Globus pallidus (tissue), 1 donor: ENCODE measurements at regions not wholly inside any gene's neighbourhood (a gene's known extent, or its start where the extent isn't known, plus 50 kb on each side); places are given as distances from the start of the nearest gene placed in this dataset.

Source experiments
- DNase-seq: peaks from one replicate; pipeline ENCODE4 v3.0.0-alpha.2; 2015; ENCODE audit warnings: low spot score

GRCh38 chr15:70556151-70556741 is 207.1 kb downstream of the UACA start:
- no peak for DNase-seq

DNA sequence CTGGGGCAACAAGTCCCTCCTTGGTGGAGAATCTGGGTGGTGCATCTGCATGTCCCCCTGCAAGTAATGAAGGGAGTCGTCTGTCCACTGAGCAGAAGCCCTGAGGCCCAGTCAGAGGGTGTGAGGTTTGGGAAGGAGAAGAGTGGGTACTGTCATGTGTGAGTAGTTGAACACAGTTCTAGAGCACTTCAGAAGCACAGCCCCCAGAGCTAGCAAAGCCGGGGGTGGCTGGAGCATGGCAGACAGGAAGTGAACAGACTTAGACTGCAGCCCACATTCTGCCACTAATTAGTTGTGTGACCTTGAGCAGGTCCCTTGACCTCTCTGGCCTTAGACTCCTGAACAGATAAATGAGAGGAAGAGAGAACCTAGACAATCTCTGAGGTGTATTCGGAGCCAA is 207.6 kb downstream of the UACA start:
- DNase-seq: no peak

DNA sequence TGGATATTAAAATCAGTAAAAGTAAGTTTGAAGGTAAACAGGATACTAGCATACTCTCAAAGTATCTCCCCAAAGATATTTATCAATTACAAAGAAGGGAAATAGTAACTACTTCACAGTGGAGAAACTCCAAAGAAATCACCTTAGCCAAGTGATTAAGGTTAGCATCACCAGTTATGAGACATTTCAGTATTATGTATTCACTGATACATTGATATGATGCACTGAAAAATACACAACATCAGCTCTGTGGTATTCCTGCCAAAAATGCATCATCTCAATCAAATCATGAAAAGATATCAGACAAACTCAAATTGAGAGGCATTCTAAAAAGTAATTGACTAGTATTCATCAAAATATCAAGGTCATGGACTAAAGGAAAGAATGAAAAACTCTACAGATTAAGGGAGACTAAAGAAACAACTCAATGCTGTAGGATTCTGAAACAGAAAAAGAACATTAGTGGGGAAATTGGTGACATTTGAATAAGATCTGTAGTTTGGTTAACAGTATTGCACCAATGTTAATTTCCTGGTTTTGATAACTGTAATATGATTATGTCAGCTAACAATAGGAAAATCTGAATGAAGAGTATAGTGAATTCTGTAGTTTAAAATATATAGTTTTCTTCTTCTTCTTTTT is 215.4 kb downstream of the UACA start:
- DNase-seq: no peak

DNA sequence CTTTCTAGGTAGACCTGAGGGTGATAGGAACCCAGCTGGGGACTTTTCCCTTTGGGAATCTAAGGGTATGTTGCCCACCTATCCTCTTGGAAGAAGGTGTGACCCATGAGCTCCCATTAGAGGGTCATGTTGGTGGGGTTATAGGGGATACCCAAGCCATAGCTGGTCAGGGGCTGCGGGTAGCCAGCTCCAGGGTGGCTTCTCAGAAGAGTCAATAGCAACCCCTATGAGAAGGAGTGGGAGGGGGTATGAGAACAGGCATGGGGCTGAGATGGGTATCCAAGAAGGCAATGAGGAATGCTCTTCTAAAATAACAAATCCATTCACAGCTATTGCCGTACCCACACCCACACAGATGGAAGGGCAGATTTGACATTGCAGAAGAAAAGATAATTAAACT is 217.8 kb downstream of the UACA start:
- no peak for DNase-seq

DNA sequence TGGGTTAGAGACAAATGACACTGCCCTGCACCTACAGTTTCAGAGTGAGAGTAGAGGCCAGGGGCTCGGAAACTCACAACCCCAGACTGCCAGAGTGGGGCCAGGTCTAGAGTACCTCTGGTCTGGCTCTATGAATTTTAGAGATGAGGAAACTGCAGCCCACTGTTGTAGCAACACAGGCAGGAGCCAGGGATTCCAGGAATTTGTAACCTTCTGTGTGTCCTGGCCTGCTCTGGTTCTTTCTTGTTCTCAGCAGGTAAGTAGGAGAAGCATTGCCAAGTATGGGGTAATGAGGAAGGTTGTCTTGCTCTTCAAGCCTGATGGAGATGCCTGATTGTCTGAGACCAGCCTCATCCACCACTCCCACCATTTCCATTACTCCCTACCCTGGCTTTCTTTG is 221.8 kb downstream of the UACA start:
- no peak for DNase-seq

- no peak for DNase-seq
Observed at GRCh38 chr15:70539912-70540530, 223.3 kb downstream of the UACA start.

DNA sequence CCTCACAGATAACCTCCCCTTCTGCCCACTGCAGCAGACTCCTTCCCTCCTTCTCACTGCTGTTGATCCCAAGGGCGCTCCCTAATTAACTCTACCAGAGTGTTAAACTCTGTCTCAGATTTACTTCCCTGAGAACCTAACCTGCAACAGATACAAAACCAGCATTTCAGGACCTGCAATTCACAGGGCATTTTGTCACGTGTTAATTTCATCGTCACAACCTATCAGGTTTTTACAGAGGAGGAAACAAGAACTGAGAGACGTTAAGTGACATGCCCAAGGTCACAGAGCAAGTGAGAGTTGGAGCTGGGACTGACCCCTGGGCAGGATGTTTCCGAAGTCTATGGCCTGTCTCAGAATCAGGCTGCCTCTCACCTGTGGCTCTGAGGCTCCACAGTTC is 223.9 kb downstream of the UACA start:
- no peak for DNase-seq

GRCh38 chr15:70538278-70538677 is 225.1 kb downstream of the UACA start:
- no peak for DNase-seq

DNA sequence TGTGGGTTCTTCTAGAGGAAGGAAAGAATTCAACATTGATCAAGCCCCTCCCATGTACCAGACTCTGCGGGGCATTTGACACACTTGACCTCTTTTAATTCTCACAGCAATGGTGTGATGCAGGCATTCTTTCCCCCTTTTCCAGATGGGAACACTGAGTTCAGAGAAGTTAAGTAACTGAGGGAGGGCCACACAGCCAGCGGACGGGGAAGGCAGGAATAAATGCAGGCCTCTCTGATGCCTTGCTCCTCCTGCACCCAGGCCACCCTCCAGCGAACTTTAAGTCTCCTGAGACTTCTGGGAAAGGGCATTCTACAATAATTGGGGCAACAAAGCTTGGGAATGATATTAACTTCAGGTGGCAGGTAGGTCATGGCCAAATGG is 227.4 kb downstream of the UACA start:
- no peak for DNase-seq

DNA sequence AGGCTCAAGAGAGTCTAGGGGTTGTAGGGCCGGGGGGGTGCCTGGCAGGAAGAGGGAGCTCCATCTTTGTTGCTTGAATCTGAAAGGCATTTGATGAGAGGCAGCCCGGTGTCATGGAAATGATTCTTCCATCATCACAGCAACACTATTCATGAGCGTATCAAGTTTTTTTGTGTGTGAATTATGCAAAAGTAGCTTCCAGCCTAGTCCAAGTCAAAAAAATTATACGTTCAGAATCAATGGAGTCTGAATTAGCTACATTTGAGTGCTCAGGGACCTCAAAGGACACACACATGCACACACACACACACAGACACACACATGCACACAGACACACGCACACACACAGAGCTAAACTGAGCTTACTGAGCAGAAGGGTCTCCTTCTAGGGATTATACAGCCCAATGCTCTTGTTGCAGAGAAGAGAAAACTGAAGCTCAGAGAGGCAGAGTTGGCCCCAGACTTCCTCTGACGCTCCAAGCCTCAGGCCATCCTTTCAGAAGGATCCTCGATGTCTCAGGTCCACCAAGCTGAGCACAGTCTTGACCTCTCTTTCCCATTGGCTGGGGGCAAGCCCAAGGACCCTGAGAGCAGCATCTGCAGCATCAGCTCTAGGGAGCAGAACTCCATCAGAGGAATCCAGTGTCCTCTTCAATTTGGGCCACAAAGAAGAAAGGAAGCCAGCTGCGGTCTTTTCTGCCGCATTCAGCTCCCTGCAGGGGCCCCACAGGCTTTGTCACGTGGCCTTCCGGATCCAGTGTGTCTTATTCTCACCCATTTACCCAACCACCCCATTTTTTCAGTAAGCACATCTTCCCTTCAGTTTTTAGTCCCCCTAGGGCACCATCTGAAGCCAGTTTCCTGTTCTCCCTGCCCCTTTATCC is 228.0 kb downstream of the UACA start:
- DNase-seq: peak; percentile 3

GRCh38 chr15:70533931-70534742 is 229.2 kb downstream of the UACA start:
- DNase-seq: no peak

DNA sequence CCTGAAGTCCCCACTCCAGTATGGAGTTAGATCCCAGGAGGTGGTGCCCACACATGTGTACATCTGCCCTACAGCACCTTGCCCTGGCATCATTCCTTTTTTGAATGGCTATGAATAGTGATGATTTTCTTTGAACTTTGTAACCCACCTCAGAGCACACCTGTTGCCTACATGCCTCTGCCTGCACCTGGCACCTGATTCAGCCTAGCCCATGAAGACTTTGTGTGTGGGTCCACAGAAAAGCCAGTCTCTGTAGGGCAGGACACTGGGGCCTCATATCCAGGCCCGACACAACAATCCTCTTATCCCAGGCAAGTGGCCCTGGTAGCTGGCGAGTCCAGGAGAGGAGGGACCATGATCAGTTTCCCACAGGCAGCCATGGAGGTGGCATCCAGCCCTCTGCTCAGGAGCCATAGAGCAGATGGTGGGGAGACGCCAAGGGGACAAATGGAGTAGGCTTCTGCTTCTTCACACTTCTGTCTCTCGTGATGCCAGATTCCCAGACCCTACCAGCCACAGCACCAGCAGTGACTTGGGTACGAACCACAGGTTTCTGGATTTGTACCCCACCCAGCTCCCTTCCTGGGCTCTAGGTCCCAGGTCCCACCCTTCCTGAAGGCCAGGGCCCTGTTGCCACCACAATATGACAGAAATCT is 230.7 kb downstream of the UACA start:
- DNase-seq: no peak

DNA sequence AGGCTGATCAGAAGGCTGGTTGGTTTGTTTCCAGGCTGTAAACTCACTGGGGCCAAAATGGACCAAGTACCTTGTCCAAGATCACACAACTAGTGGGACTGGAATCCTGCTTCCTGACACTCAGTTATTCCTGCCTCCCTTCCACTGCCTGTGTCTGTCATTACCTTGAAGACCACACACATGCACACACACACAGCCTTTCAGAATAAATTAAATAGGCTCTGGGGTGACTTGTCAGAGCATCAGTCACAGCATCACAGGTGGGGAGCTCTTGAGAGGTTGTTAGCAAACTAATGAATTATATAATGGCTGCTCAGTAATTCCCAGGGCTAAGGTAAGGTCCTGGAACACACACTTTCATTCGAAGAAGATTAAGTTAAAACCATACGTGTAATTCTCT is 231.8 kb downstream of the UACA start:
- DNase-seq: no peak

DNA sequence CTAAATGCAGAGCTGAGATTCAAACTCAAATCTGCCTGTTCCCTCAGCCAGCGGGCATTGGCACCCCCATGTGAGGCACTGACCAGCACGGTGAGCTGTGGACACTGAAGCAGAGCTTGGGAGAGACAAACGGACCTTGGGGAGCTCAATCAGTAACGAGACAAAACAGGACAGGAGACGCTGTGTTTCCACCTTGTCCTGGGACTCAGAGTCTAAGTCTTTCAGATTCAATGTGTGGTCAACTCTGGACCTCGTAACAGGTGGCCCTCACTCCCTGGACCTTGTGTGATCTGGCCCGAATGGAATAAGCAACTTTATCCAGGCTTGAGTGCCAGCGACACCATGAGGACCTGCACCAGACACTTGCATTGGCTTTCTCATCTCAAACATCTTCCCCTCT is 232.5 kb downstream of the UACA start:
- DNase-seq: no peak

- no peak for DNase-seq
Observed at GRCh38 chr15:70530503-70530902, 232.9 kb downstream of the UACA start.

DNA sequence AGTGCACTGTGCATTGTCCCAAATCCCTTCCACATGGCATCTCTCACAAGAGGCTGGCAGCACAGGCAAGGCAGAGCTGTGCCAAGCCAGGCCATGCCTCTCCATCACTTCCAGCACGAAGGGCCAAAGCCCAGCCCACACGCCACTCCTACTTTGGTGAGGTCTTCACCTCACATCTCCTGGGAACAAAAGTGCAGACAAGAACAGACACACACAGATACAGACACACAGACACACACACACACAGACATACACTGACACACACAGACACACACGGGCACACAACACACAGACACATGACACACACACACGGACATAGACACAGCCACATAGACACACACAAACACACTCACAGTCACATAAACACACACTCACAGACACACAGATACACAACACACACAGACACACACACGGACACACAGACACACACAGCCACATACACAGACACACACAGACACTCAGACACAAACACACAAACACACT is 233.3 kb downstream of the UACA start:
- no peak for DNase-seq

GRCh38 chr15:70528816-70529215 is 234.5 kb downstream of the UACA start:
- DNase-seq: no peak

DNA sequence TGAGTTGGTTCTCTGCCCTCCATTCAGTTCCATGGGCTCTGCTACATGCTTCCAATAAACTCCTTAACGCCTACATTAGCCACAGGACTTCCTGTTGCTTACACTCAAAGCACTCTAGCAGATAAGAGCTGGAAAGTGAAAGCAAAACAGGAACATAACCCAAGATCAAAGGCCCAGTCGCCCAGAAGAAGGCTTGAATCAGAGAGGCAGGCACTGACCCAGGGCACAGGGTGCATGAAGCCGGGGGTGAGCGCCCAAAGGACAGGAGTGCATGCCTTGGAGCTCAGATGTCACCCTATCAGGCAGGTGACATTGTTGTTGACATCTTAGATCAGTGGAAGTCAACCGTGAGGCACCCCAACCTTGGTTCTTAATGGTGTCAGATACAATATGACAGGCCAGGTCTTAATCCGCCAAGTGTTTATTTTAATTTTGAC is 235.1 kb downstream of the UACA start:
- DNase-seq: no peak

DNA sequence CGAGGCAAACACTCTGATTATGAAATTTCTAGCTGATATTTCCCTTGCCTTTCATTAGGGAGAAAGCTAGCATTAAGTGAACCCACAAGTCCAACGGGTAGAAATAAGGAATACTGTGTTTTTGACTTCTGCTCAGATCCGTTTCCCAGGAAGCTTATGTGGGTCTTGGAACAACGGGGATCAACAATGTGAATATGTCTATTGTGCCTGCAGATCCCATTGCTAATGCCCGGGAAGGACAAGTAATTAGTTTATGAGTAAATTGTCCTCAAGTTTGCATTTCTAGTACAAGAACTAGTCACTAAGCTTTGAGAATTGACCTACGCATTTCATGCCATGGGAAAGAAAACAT is 236.4 kb downstream of the UACA start:
- no peak for DNase-seq

DNA sequence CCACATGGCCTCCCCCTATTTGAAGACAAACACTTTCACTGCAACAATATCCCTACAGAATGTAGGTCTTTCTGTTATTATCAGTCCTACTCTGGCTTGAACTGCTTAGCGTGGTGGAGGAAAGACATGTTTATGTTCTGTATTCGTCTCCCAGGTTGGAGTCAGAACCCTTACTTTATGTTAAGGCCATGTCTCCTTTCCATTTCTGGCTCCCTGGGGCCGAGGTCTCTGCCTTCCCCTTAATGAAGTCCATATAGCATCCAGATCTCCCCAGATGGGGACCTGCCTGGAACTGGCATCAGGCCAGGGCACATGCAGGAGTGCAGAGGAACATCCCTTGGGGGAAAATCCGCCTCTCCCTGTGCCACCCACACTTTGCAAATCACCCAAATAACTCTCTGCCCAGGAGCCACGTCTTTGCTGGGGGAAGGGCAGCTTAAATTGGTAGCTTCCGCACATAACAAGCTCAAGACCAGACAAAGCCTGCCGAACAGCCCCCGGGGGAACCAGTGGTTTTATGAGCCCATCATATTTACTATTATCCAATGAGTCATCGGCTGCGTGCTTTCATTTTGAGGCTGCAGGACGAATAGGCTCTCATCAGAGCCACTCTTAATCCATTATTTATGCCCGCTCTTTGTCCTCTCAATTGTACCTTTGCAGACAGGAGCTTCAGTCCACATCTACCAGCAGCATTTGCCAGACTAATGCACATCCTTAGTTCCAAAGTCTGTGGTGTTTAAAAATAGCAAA is 237.0 kb downstream of the UACA start:
- DNase-seq: no peak

- DNase-seq: no peak
Observed at GRCh38 chr15:70525551-70525950, 237.8 kb downstream of the UACA start.
